ENCODE measurements at regions not wholly inside any gene's neighbourhood (a gene's known extent, or its start where the extent isn't known, plus 50 kb on each side); places are given as distances from the start of the nearest gene placed in this dataset.

DNA sequence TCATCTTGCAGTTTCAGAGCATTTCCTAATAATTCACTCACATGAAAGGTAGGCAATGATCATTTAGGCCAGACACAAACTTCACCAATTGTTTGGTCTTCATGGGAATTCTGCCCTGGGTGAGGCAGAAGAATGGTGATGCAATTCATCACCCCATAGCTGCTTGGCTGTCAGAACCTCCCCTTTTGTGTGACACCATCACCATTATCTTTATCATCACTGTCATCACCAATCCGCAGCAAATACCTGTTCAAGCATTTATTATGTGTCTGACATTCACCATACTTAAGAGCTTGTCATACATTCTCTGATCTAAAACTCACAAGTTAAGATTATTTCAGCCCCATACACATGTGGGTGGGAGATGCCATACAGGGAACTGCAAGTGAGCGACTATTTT is 799.5 kb upstream of the LRRN3 start:
- ChIA-PET CTCF (interaction anchor here (1.1 kb wide), 1 partner anchor 13 kb away, joined by 4 read pairs; no protein-coding TSS in a partner anchor), RAD21 (ENCODE audit: unreplicated experiment) (no interaction called here), SMC1A (ENCODE audit: uncharacterized antibody, unreplicated experiment) (no interaction called here), POLR2A (no interaction called here)
- no peak for DNase-seq (ENCODE audit: low read depth, low spot score)
- Histone ChIP-seq H3K4me3 (no peak overlapping the region), H3K27ac (ENCODE audit: control insufficient read depth, insufficient read depth) (no peak overlapping the region), H3K27me3 (replicated peaks in 1 of 2; ENCODE audit: control insufficient read depth in 2 of 2, insufficient read depth in 2 of 2, low read length in 1 of 2) (no peaks in the 10 kb centered on the region), H2AFZ (ENCODE audit: control insufficient read depth, low read depth, low read length) (no peak overlapping the region), H3K4me1 (ENCODE audit: control insufficient read depth, insufficient read depth, low read length) (no peaks in the 10 kb centered on the region), H4K20me1 (ENCODE audit: control insufficient read depth, insufficient read depth) (no peaks in the 10 kb centered on the region), H3K9ac (ENCODE audit: control insufficient read depth, insufficient read depth, low read length) (no peak overlapping the region), H3K9me3 (replicated peaks; ENCODE audit: control insufficient read depth, insufficient read depth, low read length) (no peaks in the 10 kb centered on the region), H3K79me2 (ENCODE audit: control insufficient read depth, insufficient read depth, low read length) (no peaks in the 10 kb centered on the region), H3K4me2 (ENCODE audit: control insufficient read depth, insufficient read depth) (no peak overlapping the region), H3K36me3 (ENCODE audit: control insufficient read depth in 2 of 2, insufficient read depth in 2 of 2, low read length in 1 of 2) (no peaks in the 10 kb centered on the region)
- FAIRE-seq = no peak
- in situ Hi-C loops (cut with MboI) (no loop called here), intact Hi-C loops (cut with micrococcal nuclease; ENCODE audit: unreplicated experiment) (no loop called here)
- whole genome bisulfite sequencing (ENCODE audit: insufficient coverage, insufficient replicate concordance, low lambda C conversion rate, missing lambda C conversion rate) = 0% methylated on average over 2 of the region's 2 CpGs
- no TSS peak for BruUV-seq (replicated peaks)
- ATAC-seq = no peak
- TF ChIP-seq ESRRA (IDR thresholded peaks at IDR 0.05; ENCODE audit: low read length) = no peak
- no peak for TF ChIP-seq PAX8 (IDR thresholded peaks at IDR 0.05)
- TF ChIP-seq TAF1 (IDR thresholded peaks at IDR 0.05; ENCODE audit: borderline replicate concordance, low read depth, low read length) = no peak
- TF ChIP-seq JUND (IDR thresholded peaks at IDR 0.05; ENCODE audit: low read depth, low read length) = no peak
- no peak for TF ChIP-seq ZZZ3 (IDR thresholded peaks at IDR 0.05; ENCODE audit: control insufficient read depth, insufficient read length, low read depth)
- no peak for TF ChIP-seq KDM1A (IDR thresholded peaks at IDR 0.05; ENCODE audit: borderline replicate concordance)
- TF ChIP-seq, protein P1, sequence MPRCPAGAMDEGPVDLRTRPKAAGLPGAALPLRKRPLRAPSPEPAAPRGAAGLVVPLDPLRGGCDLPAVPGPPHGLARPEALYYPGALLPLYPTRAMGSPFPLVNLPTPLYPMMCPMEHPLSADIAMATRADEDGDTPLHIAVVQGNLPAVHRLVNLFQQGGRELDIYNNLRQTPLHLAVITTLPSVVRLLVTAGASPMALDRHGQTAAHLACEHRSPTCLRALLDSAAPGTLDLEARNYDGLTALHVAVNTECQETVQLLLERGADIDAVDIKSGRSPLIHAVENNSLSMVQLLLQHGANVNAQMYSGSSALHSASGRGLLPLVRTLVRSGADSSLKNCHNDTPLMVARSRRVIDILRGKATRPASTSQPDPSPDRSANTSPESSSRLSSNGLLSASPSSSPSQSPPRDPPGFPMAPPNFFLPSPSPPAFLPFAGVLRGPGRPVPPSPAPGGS (IDR thresholded peaks at IDR 0.05; ENCODE audit: borderline replicate concordance, insufficient read depth, low read depth, low read length, poor library complexity, severe bottlenecking) = no peak
- TF ChIP-seq, protein P2, sequence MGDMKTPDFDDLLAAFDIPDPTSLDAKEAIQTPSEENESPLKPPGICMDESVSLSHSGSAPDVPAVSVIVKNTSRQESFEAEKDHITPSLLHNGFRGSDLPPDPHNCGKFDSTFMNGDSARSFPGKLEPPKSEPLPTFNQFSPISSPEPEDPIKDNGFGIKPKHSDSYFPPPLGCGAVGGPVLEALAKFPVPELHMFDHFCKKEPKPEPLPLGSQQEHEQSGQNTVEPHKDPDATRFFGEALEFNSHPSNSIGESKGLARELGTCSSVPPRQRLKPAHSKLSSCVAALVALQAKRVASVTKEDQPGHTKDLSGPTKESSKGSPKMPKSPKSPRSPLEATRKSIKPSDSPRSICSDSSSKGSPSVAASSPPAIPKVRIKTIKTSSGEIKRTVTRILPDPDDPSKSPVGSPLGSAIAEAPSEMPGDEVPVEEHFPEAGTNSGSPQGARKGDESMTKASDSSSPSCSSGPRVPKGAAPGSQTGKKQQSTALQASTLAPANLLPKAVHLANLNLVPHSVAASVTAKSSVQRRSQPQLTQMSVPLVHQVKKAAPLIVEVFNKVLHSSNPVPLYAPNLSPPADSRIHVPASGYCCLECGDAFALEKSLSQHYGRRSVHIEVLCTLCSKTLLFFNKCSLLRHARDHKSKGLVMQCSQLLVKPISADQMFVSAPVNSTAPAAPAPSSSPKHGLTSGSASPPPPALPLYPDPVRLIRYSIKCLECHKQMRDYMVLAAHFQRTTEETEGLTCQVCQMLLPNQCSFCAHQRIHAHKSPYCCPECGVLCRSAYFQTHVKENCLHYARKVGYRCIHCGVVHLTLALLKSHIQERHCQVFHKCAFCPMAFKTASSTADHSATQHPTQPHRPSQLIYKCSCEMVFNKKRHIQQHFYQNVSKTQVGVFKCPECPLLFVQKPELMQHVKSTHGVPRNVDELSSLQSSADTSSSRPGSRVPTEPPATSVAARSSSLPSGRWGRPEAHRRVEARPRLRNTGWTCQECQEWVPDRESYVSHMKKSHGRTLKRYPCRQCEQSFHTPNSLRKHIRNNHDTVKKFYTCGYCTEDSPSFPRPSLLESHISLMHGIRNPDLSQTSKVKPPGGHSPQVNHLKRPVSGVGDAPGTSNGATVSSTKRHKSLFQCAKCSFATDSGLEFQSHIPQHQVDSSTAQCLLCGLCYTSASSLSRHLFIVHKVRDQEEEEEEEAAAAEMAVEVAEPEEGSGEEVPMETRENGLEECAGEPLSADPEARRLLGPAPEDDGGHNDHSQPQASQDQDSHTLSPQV (IDR thresholded peaks at IDR 0.05) = no peak
- no peak for TF ChIP-seq BRCA1 (IDR thresholded peaks at IDR 0.05; ENCODE audit: low read depth, low read length)
- no peak for TF ChIP-seq MEF2B (IDR thresholded peaks at IDR 0.05; ENCODE audit: partially characterized antibody, poor library complexity, severe bottlenecking)
- no peak for TF ChIP-seq FOXK2 (IDR thresholded peaks at IDR 0.05)
